ENCODE measurements at regions not wholly inside any gene's neighbourhood (a gene's known extent, or its start where the extent isn't known, plus 50 kb on each side); places are given as distances from the start of the nearest gene placed in this dataset.
"Not testable (repeated sequence)": the region's sequence is repeated elsewhere in the genome, so short reads cannot be mapped to it uniquely, and the experiment has no call there.

DNA sequence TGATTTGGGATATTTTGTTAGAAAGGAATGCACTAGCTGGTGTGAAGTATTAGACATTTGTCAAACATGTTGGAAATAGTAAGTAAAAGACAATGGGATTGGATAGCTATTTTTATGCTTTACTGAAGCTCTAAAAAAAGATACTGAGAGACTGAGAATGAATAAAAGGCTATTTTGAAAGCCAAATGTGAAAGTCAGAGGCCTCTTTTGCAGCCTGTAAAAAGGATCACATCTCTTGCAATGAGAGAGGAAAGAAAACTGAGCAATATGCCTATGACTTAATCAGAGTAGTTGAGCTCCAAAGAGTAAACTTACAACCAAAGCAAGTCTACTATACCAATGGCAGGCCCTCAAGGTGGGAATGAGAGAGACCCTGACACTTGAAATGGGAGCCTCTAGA lies 212.6 kb upstream of the LCORL start:
- no peak for DNase-seq (ENCODE audit: low spot score)

DNA sequence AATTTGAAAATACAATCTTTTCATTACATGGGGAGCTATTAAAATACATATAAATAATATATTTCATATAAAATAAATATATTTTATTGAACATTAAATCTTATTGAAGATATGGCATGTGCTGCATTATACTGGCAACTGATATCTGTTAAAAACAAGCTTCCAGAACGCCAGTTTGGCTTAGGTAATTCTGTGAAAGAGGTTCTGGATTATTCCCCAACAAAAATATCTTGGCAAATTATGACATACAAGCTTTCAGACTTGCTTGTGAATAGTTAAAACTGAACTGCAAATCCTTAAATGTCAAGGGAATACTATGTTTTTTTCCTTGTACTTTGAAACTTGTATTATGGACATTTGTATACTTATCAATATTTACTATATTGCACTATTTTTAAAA lies 210.2 kb upstream of the LCORL start:
- no peak for DNase-seq (ENCODE audit: low spot score)

DNA sequence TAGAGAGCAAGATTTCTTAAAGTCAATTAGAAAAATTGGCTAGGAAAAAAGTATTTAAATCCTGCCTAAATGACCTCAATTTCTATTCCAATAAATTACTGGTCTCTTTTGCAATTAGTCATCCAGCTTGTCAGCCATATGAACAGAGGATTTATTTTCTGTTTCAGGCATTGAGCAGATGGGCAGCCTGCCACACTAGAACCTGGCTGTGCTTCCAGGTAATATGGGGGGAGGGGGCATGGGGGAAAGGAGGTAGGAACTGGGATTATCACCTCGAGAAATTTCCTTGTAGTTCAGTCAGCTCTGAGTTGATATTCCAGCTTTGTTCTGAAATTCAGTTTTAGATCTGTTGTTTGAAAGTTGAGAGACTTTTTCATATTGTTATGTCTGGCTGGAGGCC lies 206.3 kb upstream of the LCORL start:
- DNase-seq (ENCODE audit: low spot score): no peak

DNA sequence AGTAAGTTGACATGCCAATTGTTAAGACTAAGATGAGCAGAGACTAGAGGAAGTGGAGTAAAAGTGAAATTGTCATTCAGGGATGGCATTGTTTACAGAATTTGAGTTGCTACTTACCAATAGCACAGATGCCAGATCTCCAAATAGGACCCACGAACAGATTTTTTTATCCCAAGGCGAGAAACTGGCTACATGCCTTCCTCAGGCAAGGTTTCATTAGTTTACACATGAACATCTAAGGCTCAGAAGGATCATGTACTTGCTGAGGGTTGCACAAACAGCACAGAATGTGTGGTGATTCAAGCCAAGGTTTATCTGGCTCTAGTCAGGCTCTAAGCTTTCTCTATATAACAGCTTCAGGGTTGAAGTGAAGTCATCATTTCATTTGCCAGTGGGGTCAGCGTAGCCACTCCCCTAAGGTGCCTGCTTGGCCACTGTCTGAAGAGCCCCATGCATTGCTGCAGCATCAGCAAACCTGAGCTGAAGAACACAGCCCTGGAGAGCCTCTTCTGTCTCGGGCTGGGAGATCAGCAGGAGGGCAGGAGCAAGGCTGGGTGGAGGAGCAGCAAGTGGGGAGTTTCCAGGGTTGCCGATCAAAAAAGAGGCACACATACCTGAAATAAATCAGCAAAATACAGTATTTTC lies 193.0 kb upstream of the LCORL start:
- DNase-seq (ENCODE audit: low spot score): no peak

GRCh38 chr4:18213576-18214198 lies 192.1 kb upstream of the LCORL start:
- no peak for DNase-seq (ENCODE audit: low spot score)

GRCh38 chr4:18209448-18209847 lies 187.9 kb upstream of the LCORL start:
- DNase-seq (ENCODE audit: low spot score): no peak

GRCh38 chr4:18203966-18204365 lies 182.4 kb upstream of the LCORL start:
- DNase-seq (ENCODE audit: low spot score): no peak

- no peak for DNase-seq (ENCODE audit: low spot score)
Measured at GRCh38 chr4:18202486-18202885, 180.9 kb upstream of the LCORL start.

- DNase-seq (ENCODE audit: low spot score): no peak
Measured at GRCh38 chr4:18201885-18202284, 180.3 kb upstream of the LCORL start.

DNA sequence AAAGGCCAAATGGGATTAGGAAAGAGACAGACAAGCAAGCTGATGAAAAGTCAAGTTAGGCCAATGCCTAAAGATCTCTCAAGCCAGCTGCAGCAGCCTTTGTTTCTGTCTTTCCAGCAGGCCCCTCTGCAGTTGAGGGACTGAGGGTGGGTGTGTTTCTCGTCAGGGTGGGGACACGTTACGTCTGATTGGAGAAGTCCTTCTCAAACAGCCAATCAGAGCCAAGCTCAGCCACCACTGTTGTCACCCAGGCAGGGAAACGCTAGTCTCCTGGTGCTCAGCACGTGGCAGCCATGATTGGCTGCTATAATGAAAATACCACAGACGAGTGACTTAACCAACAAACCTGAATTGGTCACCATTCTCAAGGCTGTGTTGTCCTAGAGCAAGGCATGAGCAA lies 177.1 kb upstream of the LCORL start:
- DNase-seq (ENCODE audit: low spot score): no peak

DNA sequence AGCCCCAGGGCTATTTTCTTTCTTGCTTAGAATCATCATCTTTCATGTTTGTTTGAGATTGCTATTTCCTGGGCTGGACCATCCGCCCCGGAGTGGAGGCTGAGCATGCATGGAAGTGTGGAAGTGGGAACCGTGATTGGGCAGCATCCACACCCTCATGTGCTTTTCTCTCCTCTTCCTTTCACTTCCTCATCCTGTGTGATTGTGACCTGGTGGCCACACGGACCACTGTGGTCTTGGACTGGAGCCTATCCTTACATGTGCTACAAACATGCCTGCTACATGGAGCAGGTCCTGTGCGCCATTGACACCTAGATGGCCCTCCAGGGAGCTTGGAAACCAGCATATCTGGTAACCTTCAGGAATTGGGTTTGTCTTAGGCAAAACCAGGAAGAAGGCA lies 175.9 kb upstream of the LCORL start:
- no peak for DNase-seq (ENCODE audit: low spot score)

GRCh38 chr4:18194278-18194677 lies 172.7 kb upstream of the LCORL start:
- DNase-seq (ENCODE audit: low spot score): no peak

DNA sequence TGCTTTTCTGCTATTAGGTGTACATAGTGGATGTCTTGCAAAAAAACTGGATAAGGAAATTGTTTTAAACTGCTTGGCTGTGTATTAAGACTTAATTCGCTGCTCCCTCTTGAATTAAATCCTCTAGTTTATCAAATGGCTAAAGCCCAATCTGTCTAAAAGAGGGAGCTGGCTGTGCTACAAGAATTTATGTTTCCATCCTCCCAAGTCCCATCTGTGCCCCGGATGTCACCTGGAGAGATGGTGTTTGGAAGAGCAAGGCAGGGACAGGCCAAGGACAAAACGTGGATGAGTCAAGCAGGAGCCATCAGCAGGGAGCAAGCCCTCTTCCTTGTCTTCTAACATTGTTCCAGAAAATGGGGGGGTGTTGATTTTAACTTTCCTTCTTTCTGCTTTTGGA lies 171.3 kb upstream of the LCORL start:
- no peak for DNase-seq (ENCODE audit: low spot score)

DNA sequence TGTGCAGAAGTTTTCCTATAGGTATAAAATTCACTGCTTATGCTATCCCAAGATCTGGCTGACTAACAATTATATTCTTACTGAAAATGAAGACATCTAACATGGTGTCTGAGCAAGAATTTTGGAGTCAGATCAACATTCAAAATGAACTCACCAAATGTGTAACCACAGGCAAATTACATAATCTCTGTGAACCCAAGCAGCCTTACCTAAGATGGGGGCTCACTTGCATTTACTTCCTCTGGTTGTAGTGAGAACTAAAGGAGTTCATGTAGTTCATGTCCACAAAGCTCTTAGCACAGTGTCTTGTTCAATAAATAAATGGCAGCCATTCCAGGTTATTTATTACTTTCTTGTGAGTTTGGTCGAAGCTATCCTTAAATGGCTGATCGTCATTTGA lies 163.9 kb upstream of the LCORL start:
- no peak for DNase-seq (ENCODE audit: low spot score)

DNA sequence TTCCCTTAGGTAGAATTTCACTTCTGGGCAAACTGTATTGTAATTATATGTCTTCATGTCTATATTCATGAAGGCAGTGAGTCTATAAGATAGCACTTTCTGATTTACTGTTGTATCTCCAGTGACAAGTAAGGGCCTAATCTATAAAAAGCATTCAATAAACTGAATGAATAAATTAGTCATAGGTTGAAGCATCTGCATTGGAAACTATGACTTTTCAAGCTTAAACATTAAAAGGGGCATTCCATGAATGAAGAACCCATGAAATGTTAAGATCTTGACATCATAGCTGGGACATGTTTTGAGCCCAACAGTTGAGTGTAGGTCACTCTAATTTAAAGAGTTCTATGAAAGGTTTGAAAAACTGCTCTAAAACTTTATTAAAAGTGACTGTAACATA lies 159.3 kb upstream of the LCORL start:
- no peak for DNase-seq (ENCODE audit: low spot score)

- DNase-seq (ENCODE audit: low spot score): no peak
Measured at GRCh38 chr4:18180122-18180521, 158.6 kb upstream of the LCORL start.

- DNase-seq (ENCODE audit: low spot score): no peak
Measured at GRCh38 chr4:18171896-18172295, 150.3 kb upstream of the LCORL start.

DNA sequence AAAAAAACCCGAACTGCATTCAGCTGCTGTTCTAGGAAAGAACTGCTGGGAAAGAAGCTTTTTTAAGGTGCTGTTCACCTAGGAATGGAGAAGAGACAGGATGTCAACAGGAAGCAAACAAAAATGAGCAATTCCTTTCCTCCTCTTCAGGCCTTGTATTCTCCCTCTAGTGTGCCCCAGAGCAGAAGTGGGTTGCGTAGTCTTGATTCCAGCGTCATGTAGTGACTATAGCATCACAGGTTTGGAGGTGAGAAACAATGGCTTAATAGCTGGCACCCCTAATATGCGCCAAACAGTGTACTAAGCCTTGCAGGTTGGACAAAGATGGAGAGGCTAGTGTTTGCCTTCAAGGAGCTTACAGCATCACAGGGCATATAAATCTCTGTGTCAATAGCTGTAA lies 146.3 kb upstream of the LCORL start:
- no peak for DNase-seq (ENCODE audit: low spot score)

DNA sequence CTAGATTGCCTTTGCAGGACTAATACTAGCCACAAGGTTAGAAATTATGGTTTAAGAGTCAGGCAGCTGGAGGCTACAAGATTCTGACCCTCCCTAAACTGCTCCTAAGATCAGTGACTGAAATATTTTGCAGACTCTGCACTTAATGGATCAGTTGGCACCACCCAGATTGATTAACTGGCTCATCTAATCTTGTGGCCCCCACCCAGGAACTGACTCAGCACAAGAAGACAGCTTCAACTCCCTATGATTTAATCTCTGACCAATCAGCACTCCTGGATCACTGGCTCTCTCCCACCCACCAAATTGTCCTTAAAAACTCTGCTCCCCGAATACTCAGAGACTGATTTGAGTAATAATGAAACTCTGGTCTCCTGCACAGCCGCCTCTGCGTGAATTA lies 145.4 kb upstream of the LCORL start:
- no peak for DNase-seq (ENCODE audit: low spot score)

DNA sequence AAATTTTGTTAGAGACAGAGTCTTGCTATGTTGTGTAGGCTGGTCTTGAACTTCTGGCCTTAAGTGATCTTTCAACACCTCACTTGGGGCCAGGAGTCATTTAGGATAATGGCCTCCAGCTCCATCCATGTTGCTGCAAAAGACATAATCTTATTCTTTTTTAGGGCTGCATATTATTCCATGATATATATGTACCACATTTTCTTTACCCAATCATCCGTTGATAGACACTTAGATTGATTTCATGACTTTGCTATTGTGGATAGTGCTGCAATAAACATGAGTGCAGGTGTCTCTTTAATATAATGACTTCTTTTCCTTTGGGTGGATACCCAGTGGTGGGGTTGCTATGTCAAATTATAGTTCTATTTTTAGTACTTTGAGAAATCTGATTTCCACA lies 140.9 kb upstream of the LCORL start:
- no peak for DNase-seq (ENCODE audit: low spot score)

GRCh38 chr4:18159117-18159912 lies 137.8 kb upstream of the LCORL start:
- DNase-seq (ENCODE audit: low spot score): not testable (repeated sequence)

GRCh38 chr4:18155067-18156041 lies 133.8 kb upstream of the LCORL start:
- DNase-seq (ENCODE audit: low spot score): no peak

Measured in HuH-7.5 (cell line).